Ascending aorta (tissue), 2 donors: ENCODE measurements at regions not wholly inside any gene's neighbourhood (a gene's known extent, or its start where the extent isn't known, plus 50 kb on each side); places are given as distances from the start of the nearest gene placed in this dataset.

Source experiments
- DNase-seq, 2 donors: peaks; one replicate each; pipeline ENCODE4 v3.0.0-alpha.2; 2019; ENCODE audit warnings: low spot score in 2 of 2
- H3K27ac ChIP-seq, 2 donors: fragments of 200-600 bp; sonication (generic); one replicate each; pipeline ENCODE4 v1.5.1; 2016 to 2017; ENCODE audit warnings: mild to moderate bottlenecking in 1 of 2
- H3K27me3 ChIP-seq: fragments of 200-600 bp; sonication (generic); one replicate; pipeline ENCODE4 v1.5.1; 2017
- H3K36me3 ChIP-seq, 2 donors: fragments of 200-600 bp; sonication (generic); one replicate each; pipeline ENCODE4 v1.5.1; 2016
- H3K4me1 ChIP-seq, 2 donors: fragments of 200-600 bp; sonication (generic); one replicate each; pipeline ENCODE4 v1.5.1; 2016 to 2017; ENCODE audit warnings: mild to moderate bottlenecking in 1 of 2
- H3K4me3 ChIP-seq, 2 donors: fragments of 200-600 bp; sonication (generic); one replicate each; pipeline ENCODE4 v1.5.1; 2016 to 2017; ENCODE audit warnings: mild to moderate bottlenecking in 1 of 2
- H3K9me3 ChIP-seq, 2 donors: fragments of 200-600 bp; sonication (generic); one replicate each; pipeline ENCODE4 v1.5.1; 2016
- intact Hi-C: fragments of 100-400 bp; cut with DNase I; formaldehyde crosslinking; loops from one replicate; pipeline ENCODE4 v1.15.1; 2023
- TF ChIP-seq, protein P1 (sequence below), 3 experiments: fragments of 200-600 bp in 2 of 3; fragments of 450-650 bp in 1 of 3; sonication (generic) in 2 of 3; IDR thresholded peaks; one replicate each; pipeline ENCODE4 v1.5.1; 2016 to 2019; ENCODE audit warnings: antibody characterized with exemption in 3 of 3, mild to moderate bottlenecking in 1 of 3, moderate library complexity in 1 of 3

DNA sequence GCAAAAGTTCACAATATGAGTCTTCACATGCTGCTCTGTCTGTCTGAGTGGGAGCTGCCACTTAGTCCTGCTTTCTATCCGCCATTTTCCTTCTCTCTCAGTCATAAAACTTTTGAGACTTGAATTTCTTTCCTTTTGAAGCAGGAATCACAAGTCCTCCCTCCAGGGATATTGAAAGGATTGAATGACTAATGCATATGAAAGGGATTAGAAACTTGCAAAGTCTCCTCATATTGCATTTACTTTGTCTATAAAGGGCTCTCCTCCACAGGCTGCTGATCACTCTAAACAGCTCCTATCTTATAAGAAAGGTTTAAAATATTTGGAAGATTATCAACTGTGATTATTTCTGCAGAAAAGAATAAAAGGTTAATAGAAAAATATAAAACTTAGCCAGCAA lies 879.1 kb downstream of the ARAP2 start:
- no peaks in the 10 kb centered on the region for H3K36me3 ChIP-seq
- no peak overlapping the region for H3K4me3 ChIP-seq
- no peak overlapping the region for H3K27ac ChIP-seq
- no peaks in the 10 kb centered on the region for H3K4me1 ChIP-seq
- H3K27me3 ChIP-seq, result no peaks in the 10 kb centered on the region
- H3K9me3 ChIP-seq, result no peaks in the 10 kb centered on the region
- DNase-seq, result no peak
- TF ChIP-seq, protein P1, sequence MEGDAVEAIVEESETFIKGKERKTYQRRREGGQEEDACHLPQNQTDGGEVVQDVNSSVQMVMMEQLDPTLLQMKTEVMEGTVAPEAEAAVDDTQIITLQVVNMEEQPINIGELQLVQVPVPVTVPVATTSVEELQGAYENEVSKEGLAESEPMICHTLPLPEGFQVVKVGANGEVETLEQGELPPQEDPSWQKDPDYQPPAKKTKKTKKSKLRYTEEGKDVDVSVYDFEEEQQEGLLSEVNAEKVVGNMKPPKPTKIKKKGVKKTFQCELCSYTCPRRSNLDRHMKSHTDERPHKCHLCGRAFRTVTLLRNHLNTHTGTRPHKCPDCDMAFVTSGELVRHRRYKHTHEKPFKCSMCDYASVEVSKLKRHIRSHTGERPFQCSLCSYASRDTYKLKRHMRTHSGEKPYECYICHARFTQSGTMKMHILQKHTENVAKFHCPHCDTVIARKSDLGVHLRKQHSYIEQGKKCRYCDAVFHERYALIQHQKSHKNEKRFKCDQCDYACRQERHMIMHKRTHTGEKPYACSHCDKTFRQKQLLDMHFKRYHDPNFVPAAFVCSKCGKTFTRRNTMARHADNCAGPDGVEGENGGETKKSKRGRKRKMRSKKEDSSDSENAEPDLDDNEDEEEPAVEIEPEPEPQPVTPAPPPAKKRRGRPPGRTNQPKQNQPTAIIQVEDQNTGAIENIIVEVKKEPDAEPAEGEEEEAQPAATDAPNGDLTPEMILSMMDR (IDR thresholded peaks at IDR 0.05), result no peak
- intact Hi-C loops, result no loop called here

DNA sequence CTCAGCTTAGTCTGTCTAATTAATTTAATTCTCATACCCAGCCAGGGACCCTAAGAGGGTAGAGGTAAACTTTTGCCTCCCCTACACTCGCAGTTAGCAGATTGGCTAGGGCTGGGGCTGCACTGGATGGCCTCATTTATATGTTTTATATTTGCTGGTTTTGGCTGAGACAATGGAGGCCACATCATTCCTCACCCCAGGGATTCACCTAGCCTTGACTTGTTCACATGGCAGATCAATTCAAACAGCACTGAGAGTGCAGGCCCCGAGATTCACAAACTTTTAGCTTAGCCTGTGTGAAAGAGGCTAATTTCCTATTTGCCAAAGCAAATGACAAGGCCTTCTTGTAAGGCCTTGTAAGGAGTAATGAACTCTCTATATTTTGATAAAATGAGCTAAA lies 844.4 kb downstream of the ARAP2 start:
- intact Hi-C loops, result no loop called here
- TF ChIP-seq, protein P1 (IDR thresholded peaks at IDR 0.05), result no peak

DNA sequence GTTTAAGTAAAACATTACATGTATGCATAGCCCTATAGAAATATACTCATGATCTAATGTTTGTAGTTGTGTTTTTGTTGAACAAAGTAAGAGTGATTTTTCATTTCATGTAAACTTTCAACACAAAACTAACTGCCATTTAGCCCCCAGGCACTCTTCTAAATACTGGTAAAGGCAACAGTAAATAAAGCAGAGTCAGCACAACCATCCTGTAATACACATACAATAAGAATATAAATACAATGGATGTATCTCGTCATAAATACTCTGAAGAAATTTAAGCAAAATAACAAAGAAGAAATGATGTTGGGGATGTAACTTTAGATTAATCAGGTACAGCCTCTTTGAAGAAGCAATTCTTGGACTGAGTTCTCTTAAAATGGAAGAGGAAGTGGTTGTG lies 821.2 kb downstream of the ARAP2 start:
- no peak overlapping the region for H3K4me3 ChIP-seq
- H3K4me1 ChIP-seq, result no peaks in the 10 kb centered on the region
- intact Hi-C loops, result no loop called here
- no peaks in the 10 kb centered on the region for H3K9me3 ChIP-seq
- H3K27ac ChIP-seq, result no peak overlapping the region
- H3K27me3 ChIP-seq, result no peaks in the 10 kb centered on the region
- H3K36me3 ChIP-seq, result no peaks in the 10 kb centered on the region
- DNase-seq, result no peak
- TF ChIP-seq, protein P1 (IDR thresholded peaks at IDR 0.05), result no peak

More for the DNA sequence above, 844.4 kb downstream of the ARAP2 start:
- Histone ChIP-seq H3K4me3 (no peak overlapping the region), H3K27ac (no peak overlapping the region), H3K27me3 (no peaks in the 10 kb centered on the region), H3K4me1 (no peaks in the 10 kb centered on the region), H3K9me3 (no peaks in the 10 kb centered on the region), H3K36me3 (no peaks in the 10 kb centered on the region)
- no peak for DNase-seq

- no peaks in the 10 kb centered on the region for H3K9me3 ChIP-seq
- no peaks in the 10 kb centered on the region for H3K36me3 ChIP-seq
- H3K27me3 ChIP-seq, result no peaks in the 10 kb centered on the region
- H3K4me3 ChIP-seq, result no peak overlapping the region
- no peak for DNase-seq
- no peak overlapping the region for H3K27ac ChIP-seq
- TF ChIP-seq, protein P1 (IDR thresholded peaks at IDR 0.05), result no peak
- no peaks in the 10 kb centered on the region for H3K4me1 ChIP-seq
- intact Hi-C loops, result no loop called here
Observed at GRCh38 chr4:35447474-35447873, 796.8 kb downstream of the ARAP2 start.

DNA sequence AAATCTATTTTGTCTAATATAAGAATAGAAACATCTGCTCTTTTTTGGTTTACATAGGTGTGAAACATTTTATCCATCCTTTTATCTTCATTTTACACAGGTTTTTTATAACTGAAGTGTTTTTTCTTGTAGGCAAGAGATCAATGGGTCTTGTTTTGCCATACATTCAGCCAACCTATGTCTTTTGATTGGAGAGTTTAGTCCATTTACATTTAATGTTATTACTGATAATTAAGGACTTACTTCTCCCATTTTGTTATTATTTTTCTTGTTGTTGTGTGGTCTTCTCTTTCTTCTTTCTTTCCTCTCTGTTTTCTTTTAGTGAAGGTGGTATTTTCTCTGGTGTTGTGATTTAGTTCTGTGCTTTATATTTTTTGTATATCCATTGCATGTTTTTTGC lies 785.3 kb downstream of the ARAP2 start:
- intact Hi-C loops, result no loop called here
- no peak overlapping the region for H3K27ac ChIP-seq
- H3K36me3 ChIP-seq, result no peaks in the 10 kb centered on the region
- H3K9me3 ChIP-seq, result no peaks in the 10 kb centered on the region
- H3K4me1 ChIP-seq, result no peaks in the 10 kb centered on the region
- TF ChIP-seq, protein P1 (IDR thresholded peaks at IDR 0.05), result no peak
- H3K27me3 ChIP-seq, result no peaks in the 10 kb centered on the region
- DNase-seq, result no peak
- H3K4me3 ChIP-seq, result no peak overlapping the region
